Activated T-helper 9 cell treated with anti-CD3 and anti-CD28 coated beads, Interleukin-2, amount 50 U/mL, for 16 hours (primary cell): ENCODE measurements at regions not wholly inside any gene's neighbourhood (a gene's known extent, or its start where the extent isn't known, plus 50 kb on each side); places are given as distances from the start of the nearest gene placed in this dataset.
"Not testable (repeated sequence)": the region's sequence is repeated elsewhere in the genome, so short reads cannot be mapped to it uniquely, and the experiment has no call there.

ENCODE experiments used
- DNase-seq: peaks from one replicate; pipeline ENCODE4 v3.0.0-alpha.2; 2020; ENCODE audit warnings: low read depth

GRCh38 chr6:90372450-90372849, 75.8 kb upstream of the BACH2 start:
- DNase-seq = no peak

- DNase-seq = no peak
These were observed 73.9 kb upstream of the BACH2 start for GRCh38 chr6:90370493-90370959.

- DNase-seq = no peak
These were observed 73.0 kb upstream of the BACH2 start for GRCh38 chr6:90369651-90370050.

GRCh38 chr6:90369024-90369519, 72.4 kb upstream of the BACH2 start:
- DNase-seq = no peak

GRCh38 chr6:90368601-90369000, 72.0 kb upstream of the BACH2 start:
- DNase-seq = no peak

GRCh38 chr6:90368001-90368400, 71.4 kb upstream of the BACH2 start:
- DNase-seq = no peak

- DNase-seq = no peak
These were observed 69.0 kb upstream of the BACH2 start for GRCh38 chr6:90365565-90366219.

DNA sequence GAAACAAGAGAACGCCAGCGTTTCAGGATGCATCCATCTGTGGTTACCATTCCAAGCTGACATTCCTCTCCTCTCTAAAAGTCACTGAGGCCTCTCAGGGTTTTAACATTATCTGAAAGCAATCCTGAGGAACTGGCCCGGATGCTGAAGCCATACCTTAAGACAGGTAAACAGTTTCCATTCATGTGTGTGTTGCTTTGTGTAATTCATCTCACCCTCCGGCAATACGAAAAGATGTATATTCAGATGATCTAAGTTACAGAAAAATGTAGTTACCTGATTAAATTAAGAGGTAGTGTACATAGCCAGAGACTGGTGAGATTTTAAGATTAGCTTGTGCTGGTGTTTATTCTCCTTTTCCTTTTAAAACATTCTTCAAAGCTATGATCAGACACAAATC, 68.4 kb upstream of the BACH2 start:
- no peak for DNase-seq

- no peak for DNase-seq
These were observed 67.6 kb upstream of the BACH2 start for GRCh38 chr6:90364286-90364685.

- no peak for DNase-seq
These were observed 65.7 kb upstream of the BACH2 start for GRCh38 chr6:90362318-90362717.

GRCh38 chr6:90361174-90361573, 64.5 kb upstream of the BACH2 start:
- no peak for DNase-seq

GRCh38 chr6:90358036-90358770, 61.6 kb upstream of the BACH2 start:
- DNase-seq = not testable (repeated sequence)

DNA sequence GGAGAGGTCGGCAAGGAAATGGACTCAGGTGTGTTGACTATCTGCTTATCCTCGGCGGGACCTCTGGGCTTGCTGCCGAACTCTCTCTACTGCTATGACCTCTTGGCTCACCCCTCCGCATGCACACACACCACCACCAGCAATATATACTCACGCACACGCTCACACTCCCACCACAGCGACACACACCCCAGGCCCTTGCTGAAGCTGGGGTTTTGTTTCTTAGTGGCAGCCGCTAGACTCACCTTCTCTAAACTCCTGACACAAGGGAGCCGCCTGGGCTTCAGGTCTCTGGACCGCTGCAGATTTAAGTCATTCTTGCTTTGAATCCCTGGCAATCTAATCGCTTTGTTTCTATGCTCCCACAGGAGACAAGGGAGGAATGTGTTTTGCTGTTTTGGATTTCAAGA, 59.4 kb upstream of the BACH2 start:
- DNase-seq = no peak

GRCh38 chr6:90354961-90355360, 58.3 kb upstream of the BACH2 start:
- DNase-seq = no peak

DNA sequence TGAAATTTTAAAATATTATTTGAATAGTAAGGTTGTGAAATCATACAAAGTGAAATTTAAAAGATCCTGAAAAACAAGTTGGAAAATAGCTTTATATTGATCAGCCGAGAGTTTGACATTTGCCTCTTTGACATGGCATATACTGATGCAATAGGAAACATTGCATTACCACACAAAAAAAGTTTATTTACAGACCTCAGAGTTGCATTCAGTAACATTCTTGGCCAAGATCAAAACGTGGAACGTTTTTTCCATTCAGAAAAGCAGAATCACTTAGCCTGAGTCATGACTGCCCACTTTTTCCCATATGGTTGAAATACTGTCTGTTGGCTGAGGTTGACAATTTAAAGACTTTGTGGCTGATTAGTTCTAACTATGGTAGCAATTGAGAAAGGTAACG, 55.1 kb upstream of the BACH2 start:
- DNase-seq = no peak

DNA sequence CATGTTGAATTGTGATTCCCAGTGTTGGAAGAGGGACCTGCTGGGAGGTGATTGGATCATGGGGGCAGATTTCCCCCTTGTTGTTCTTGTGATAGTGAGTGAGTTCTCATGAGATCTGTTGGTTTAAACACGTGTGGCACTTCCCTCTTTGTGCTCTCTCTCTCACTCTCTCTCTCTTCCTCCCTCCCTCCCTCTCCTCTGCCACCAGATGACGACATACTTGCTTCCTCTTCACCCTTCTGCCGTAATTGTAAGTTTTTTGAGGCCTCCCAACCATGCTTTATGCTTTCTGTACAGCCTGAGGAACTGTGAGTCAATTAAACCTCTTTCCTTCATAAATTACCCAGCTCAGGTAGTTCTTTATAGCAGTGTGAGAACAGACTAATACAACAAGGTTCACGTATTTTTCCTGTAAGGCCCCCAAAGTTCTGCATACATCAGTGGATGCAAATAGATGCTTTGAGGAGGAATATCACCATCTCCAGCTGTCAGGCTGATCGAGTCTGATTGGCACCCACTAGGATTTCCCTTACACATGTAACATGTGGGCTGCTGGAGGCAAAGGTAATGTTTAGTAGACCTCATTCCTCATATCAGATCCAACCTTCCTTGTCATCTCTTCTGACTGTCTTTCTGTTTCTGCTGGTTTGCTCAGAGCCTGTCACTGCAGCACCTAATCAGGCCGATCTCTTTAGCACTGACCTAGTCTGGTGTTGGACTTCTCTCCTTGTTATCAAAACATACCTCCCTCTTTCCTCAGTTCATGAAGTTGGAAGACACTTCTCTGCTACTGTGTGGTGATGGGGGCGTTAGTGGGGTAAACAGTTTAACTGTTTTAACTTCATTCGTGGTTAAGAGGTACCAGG, 54.3 kb upstream of the BACH2 start:
- no peak for DNase-seq

GRCh38 chr6:90347411-90347851, 50.8 kb upstream of the BACH2 start:
- DNase-seq = no peak

DNA sequence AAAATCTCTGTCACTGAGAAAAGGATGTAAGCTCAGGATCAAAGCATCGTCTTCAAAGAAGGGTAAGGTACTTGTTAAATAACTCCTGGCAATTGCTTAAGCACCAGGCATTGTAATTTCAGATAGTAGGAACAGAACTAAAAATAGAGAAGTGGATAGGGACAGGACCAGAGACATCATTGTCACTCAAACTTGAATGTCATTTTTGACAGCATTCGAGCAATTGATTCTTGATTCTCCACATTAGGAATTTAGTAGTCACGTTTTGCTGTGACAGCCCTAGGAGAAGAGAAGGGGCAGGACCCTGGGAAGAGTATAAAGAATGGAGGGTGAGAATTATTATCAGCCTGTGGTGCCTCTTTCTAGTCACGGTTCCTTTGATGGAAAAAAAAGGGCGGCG, 50.1 kb upstream of the BACH2 start:
- DNase-seq = no peak
